ENCODE measurements at regions not wholly inside any gene's neighbourhood (a gene's known extent, or its start where the extent isn't known, plus 50 kb on each side); places are given as distances from the start of the nearest gene placed in this dataset.

- H4K91ac ChIP-seq (ENCODE audit: insufficient read depth, low read depth, low read length): no peak overlapping the region
- WGBS, 2 experiments (ENCODE audit: extremely low coverage in 2 of 2, insufficient read length in 1 of 2): no CpG with 5 or more reads among the region's 1 CpG
- no peaks in the 10 kb centered on the region for H3K36me3 ChIP-seq (ENCODE audit: control insufficient read depth, insufficient read depth, low read length)
- intact Hi-C loops (cut with micrococcal nuclease): no loop called here
- no peaks in the 10 kb centered on the region for H3K9me3 ChIP-seq (ENCODE audit: control insufficient read depth, insufficient read depth, low read length)
- H2BK20ac ChIP-seq (ENCODE audit: low read depth, low read length): no peak overlapping the region
- ChIA-PET CTCF (no interaction called here), POLR2A (ENCODE audit: unreplicated experiment) (no interaction called here)
- no peak overlapping the region for H4K5ac ChIP-seq (ENCODE audit: low read depth, low read length)
- H2AK9ac ChIP-seq (replicated peaks; ENCODE audit: low read depth, low read length, poor library complexity): no peak overlapping the region
- H3K4me3 ChIP-seq (ENCODE audit: insufficient read depth, low read depth, low read length): no peak overlapping the region
- no peak overlapping the region for H2BK15ac ChIP-seq (ENCODE audit: low read depth, low read length)
- H3K4me1 ChIP-seq (ENCODE audit: control insufficient read depth, insufficient read depth, low read length): peaks cover 2% of the 10 kb centered on the region; the same call in 1 of the 2 replicates
- H3K4me2 ChIP-seq (ENCODE audit: low read depth, low read length): peak overlapping the region; percentile 28; the same call in 1 of the 2 replicates
- DNase-seq (peak; percentile 28), ATAC-seq (ENCODE audit: low read depth) (no peak)
- no peak overlapping the region for H3K27ac ChIP-seq (ENCODE audit: insufficient read depth, low read length)
- no peak overlapping the region for H3K23ac ChIP-seq (ENCODE audit: low read depth, low read length)
- H3K14ac ChIP-seq (replicated peaks; ENCODE audit: low read depth, low read length): no peak overlapping the region
- dilution Hi-C loops (cut with HindIII; ENCODE audit: low sequenced_read_pairs, unreplicated experiment): no loop called here
- H2BK5ac ChIP-seq (ENCODE audit: low read depth, low read length, poor library complexity, severe bottlenecking): no peak overlapping the region
- no peak for TF ChIP-seq NFE2L2 (IDR thresholded peaks at IDR 0.05; ENCODE audit: low read depth, low read length)
- no peak for TF ChIP-seq RCOR1 (IDR thresholded peaks at IDR 0.05; ENCODE audit: insufficient replicate concordance, low read length)
- no peak for TF ChIP-seq CTCF (conservative IDR thresholded peaks at IDR 0.05; ENCODE audit: low read depth, low read length)
- no peak for TF ChIP-seq CEBPB (IDR thresholded peaks at IDR 0.05; ENCODE audit: low read depth, low read length)
- TF ChIP-seq RFX5 (IDR thresholded peaks at IDR 0.05; ENCODE audit: low read depth, low read length): no peak
- TF ChIP-seq RAD21 (IDR thresholded peaks at IDR 0.05; ENCODE audit: low read length): no peak
- no peak overlapping the region for H2BK120ac ChIP-seq (ENCODE audit: low read depth, low read length)
- H3K79me1 ChIP-seq (ENCODE audit: low read depth in 1 of 2, low read length in 2 of 2): no peaks in the 10 kb centered on the region
- H2AK5ac ChIP-seq (ENCODE audit: low read depth, low read length): no peak overlapping the region
- in situ Hi-C loops (cut with MboI; ENCODE audit: low sequenced_read_pairs): no loop called here
- H3K18ac ChIP-seq (ENCODE audit: low read depth, low read length): no peak overlapping the region
- no peak overlapping the region for H2AFZ ChIP-seq (replicated peaks; ENCODE audit: low read length, poor library complexity)
- no peak overlapping the region for H3K9ac ChIP-seq (ENCODE audit: low read depth, low read length)
- no TSS peak for BruUV-seq (replicated peaks)
- no peak overlapping the region for H3K56ac ChIP-seq (ENCODE audit: extremely low read depth, insufficient read depth, low read length)
- H3K9me1 ChIP-seq (ENCODE audit: insufficient read depth, low read length): no peaks in the 10 kb centered on the region
- H3K4ac ChIP-seq (ENCODE audit: low read depth, low read length): no peak overlapping the region
- peaks cover 6% of the 10 kb centered on the region for H3K27me3 ChIP-seq (ENCODE audit: control insufficient read depth, insufficient read depth, low read length)
- H4K8ac ChIP-seq (ENCODE audit: low read depth in 2 of 2, low read length in 2 of 2): no peak overlapping the region
- no peaks in the 10 kb centered on the region for H4K20me1 ChIP-seq (ENCODE audit: insufficient read depth, low read length)
Measured at GRCh38 chr3:56870436-56870835, 68.7 kb upstream of the ARHGEF3 start.
